ENCODE measurements at regions not wholly inside any gene's neighbourhood (a gene's known extent, or its start where the extent isn't known, plus 50 kb on each side); places are given as distances from the start of the nearest gene placed in this dataset.

- TF ChIP-seq, protein P1, sequence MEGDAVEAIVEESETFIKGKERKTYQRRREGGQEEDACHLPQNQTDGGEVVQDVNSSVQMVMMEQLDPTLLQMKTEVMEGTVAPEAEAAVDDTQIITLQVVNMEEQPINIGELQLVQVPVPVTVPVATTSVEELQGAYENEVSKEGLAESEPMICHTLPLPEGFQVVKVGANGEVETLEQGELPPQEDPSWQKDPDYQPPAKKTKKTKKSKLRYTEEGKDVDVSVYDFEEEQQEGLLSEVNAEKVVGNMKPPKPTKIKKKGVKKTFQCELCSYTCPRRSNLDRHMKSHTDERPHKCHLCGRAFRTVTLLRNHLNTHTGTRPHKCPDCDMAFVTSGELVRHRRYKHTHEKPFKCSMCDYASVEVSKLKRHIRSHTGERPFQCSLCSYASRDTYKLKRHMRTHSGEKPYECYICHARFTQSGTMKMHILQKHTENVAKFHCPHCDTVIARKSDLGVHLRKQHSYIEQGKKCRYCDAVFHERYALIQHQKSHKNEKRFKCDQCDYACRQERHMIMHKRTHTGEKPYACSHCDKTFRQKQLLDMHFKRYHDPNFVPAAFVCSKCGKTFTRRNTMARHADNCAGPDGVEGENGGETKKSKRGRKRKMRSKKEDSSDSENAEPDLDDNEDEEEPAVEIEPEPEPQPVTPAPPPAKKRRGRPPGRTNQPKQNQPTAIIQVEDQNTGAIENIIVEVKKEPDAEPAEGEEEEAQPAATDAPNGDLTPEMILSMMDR (conservative IDR thresholded peaks at IDR 0.05; ENCODE audit: low read length) = no peak
- TF ChIP-seq EZH2phosphoT487 (IDR thresholded peaks at IDR 0.05; ENCODE audit: borderline replicate concordance) = no peak
Measured at GRCh38 chr11:127461241-127462064, 460.9 kb upstream of the KIRREL3 start.
